ENCODE measurements at regions not wholly inside any gene's neighbourhood (a gene's known extent, or its start where the extent isn't known, plus 50 kb on each side); places are given as distances from the start of the nearest gene placed in this dataset.
"Not testable (repeated sequence)": the region's sequence is repeated elsewhere in the genome, so short reads cannot be mapped to it uniquely, and the experiment has no call there.

GRCh38 chr10:33956322-33956721 lies 621.9 kb upstream of the NRP1 start:
- not testable (repeated sequence) for DNase-seq (ENCODE audit: low spot score)

DNA sequence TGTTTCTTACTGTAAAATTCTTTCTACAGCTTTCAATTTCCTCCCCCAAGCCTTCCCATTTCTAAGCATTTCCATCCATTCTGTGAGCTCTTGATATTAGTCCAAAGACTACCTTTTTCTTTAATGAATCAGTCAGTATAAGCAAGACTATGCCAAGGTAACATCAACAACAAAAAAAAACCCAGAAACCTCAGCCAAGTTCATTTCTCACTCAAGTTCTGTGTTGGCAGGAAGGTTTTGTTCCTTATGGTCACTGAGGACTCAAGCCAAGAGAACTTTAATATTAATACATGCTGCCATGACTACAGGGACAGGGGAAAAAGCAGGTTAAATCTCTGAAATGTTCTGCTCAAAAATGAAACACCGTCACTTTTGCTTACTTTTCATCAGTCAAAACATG lies 621.2 kb upstream of the NRP1 start:
- DNase-seq (ENCODE audit: low spot score): no peak

DNA sequence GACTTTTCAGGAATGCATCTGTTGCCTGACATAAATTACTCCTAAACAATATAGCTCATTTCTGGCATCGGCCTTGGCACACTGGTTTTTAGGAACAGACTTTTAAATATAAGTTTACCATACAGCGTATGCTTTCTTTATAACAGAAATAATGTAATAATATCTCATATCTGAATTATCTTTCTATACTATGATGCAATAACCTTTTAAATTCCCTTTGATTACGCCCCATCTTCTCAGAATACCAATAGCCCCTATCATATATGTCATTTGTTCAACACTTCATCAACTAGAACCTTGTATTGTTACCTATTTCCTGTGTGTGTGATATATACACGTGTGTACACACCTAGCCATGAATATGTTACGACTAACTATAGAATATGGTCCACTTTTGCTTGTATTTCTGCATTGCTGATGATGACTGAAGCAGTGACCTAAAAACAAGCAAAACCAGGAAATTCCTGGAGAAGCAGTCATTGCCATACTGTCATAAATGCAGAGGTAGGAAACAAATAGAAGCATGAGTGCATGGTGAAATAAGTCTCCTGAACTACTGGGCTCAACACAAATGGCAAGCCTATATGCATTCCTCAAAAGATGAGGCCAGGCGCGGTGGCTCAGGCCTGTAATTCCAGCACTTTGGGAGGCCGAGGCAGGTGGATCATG lies 618.4 kb upstream of the NRP1 start:
- DNase-seq (ENCODE audit: low spot score): no peak

DNA sequence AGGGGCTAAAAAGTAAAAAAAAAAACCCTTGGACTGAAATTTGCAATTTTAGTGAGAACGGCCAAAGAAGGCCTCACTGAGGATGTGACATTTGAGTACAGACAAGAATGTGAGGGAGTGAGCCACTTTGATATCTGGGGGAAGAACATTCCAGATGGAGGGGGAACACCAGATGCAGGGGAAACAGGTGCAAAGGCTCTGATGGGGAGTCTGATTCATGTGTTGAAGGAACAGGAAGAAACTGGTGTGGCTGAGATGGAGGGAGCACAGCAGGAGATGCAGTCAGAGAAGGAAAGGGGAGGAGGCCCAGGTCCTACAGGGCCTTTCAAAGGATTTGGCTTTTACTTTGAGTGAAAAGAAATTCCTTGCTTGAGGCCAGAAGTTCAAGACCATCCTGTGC lies 615.7 kb upstream of the NRP1 start:
- no peak for DNase-seq (ENCODE audit: low spot score)

DNA sequence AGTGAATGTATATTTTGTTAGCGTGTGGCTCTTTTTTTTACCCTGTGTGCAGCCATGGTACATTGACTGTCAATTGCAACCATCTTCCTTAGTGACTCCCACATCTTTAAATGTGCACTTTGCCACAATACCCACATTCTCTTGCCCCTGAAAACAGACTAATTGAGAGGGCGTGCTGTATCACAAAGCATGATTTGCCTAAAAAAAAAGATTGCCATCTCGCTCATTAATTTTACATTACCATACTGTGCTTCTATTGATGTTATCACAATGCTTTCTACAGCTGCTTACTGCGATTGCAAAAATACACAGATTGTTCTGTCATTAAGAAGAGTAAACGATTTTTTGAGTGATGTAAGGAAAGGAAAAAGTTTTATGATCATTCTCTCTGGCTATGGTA lies 613.1 kb upstream of the NRP1 start:
- DNase-seq (ENCODE audit: low spot score): no peak

DNA sequence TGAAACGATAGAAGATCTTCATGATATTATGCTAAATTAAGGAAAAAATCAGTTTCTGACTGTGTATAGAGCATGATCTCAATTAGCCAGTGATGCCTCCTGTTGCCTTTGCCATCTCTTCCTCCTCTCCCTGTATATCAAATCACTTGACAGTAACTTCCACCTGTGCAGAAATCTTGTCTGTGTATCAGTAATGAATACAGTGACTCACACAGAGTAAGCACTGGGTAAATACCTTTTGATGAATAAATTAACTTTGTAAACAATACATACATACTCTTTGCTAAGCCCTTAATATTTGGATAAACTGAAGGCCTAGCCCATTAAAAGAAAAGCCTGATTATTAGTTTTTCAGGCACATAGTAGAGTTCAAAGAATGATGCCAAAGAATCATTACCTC lies 610.6 kb upstream of the NRP1 start:
- DNase-seq (ENCODE audit: low spot score): no peak

GRCh38 chr10:33942508-33942907 lies 608.0 kb upstream of the NRP1 start:
- no peak for DNase-seq (ENCODE audit: low spot score)

- DNase-seq (ENCODE audit: low spot score): no peak
Observed at GRCh38 chr10:33939892-33940291, 605.4 kb upstream of the NRP1 start.

DNA sequence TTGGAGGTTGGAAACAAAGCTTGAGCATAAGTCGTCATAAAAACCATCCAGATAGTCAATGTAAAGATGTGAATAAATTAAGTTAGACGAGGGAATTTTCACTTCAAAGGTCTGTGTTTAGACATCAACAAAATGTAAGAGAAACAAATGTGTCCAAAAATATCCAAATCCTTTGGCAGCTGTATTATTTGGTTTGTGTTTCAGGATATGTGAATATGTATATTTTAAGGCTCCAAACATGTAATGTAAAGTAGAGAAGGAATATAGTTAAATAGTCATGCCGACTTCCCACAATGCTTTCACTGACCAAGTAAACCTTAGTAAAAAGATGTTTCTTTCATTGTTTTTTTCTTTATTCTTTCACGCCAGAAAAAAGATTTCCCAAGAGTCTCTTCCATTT lies 604.9 kb upstream of the NRP1 start:
- no peak for DNase-seq (ENCODE audit: low spot score)

DNA sequence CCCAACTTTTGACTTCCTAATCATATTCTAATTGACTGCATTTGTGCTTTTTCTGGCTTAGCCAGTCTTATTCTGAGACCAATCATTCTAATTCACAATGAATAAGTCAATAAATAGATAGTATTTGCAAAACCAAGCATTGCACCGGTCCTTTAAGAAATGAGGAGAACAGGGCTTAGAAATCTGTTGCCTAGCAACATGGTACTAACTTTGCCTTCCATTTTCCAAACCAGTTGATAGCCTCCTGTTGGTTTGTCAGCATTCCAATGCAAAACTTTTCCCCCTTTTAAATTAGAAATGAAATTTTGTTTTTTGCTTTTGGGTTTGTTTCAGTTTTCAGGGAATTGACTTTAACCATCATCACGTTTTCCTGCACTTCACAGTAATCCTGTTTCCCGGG lies 603.5 kb upstream of the NRP1 start:
- no peak for DNase-seq (ENCODE audit: low spot score)

DNA sequence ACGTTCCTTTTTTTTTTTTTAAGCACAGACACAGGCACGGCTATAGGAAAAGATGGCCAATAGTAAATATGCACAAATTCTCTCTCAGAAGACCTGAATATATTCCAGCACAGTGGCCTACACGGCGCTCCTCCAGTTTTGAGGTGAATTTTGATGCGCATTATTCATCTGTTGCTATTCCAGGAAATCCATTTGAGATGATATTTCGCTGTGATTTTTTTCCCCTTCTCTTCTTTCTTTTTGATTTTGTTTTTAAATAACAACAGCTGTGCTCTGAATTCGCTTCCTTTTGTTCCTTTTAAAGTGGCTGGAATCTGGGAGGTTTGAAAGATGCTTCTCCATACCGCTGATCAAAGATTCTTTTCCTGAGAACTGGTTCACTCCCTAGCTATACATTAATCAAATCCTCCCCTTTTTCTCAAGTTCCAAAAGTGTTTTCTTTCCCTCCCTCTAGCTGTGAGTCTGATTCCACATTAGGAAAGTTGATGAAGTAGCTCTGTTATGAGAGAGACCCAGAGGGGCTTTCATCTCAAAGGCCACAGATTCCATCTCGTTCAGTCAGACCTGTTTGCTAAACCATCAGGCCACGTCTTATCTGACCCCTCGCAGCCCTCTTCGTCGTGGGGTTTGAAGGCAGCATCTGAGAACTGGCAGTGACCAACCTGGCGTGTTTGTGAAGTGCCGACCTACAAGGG lies 602.7 kb upstream of the NRP1 start:
- no peak for DNase-seq (ENCODE audit: low spot score)

GRCh38 chr10:33935350-33935749 lies 600.9 kb upstream of the NRP1 start:
- no peak for DNase-seq (ENCODE audit: low spot score)

DNA sequence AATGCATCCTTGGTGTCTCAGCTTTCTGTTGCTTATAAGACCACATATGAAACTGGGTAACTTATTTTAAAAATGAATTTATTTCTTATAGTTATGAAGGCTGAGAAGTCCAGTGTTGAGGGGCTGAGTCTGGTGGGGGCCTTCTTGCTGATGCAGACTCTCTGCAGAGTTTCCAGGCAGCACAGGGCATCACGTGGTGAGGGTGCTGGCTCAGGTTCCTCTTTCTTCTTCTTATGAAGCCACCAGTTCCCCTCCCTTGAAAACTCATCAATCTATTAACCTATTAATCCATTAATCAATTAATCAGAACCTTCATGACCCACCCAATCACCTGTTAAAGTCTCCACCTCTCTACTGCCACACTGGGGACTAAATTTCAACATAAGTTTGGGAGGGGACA lies 595.6 kb upstream of the NRP1 start:
- no peak for DNase-seq (ENCODE audit: low spot score)

GRCh38 chr10:33927347-33927746 lies 592.9 kb upstream of the NRP1 start:
- no peak for DNase-seq (ENCODE audit: low spot score)

DNA sequence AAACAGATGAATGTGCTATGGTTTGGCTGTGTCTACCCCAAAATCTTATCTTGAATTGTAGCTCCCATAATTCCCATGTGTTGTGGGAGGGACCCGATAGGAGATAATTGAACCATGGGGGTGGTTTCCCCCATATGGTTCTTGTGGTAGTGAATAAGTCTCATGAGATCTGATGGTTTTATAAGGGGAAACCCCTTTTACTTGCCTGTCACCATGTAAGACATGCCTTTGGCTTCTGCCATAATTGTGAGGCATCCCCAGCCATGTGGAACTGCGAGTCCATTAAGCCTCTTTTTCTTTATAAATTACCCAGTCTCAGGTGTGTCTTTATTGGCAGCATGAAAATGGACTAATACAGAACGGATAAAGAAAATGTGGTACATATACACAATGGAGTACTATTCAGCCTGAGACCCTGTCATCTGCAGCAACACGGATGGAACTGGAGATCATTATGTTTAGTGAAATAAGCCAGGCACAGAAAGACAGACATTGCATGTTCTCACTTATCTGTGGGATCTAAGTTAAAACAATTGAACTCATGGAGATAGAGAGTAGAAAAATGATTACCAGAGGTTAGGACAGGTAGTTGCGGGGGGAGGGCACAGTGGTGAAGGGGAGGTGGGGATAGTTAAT lies 587.6 kb upstream of the NRP1 start:
- DNase-seq (ENCODE audit: low spot score): no peak

DNA sequence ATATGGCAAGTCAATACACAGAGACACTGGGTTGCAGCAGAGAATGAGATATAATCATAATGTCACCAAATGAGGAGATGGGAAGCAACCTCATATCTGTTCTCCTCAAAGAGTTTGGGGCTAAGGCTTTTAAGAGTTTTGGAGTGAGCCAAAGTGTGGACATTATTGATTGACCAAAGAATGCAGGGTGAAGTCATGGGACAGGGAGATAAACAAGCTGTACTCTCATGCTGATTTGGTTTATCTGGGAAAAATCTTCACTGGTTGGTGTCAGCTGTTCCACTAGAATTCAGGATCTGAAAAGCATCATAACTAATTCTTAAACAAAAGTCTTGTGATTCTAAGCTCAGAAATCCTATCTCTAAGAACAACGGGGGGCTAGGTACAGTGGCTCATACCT lies 585.9 kb upstream of the NRP1 start:
- no peak for DNase-seq (ENCODE audit: low spot score)

GRCh38 chr10:33919244-33919643 lies 584.8 kb upstream of the NRP1 start:
- DNase-seq (ENCODE audit: low spot score): no peak

GRCh38 chr10:33917069-33917780 lies 582.8 kb upstream of the NRP1 start:
- no peak for DNase-seq (ENCODE audit: low spot score)

- no peak for DNase-seq (ENCODE audit: low spot score)
Observed at GRCh38 chr10:33914746-33915145, 580.3 kb upstream of the NRP1 start.

DNA sequence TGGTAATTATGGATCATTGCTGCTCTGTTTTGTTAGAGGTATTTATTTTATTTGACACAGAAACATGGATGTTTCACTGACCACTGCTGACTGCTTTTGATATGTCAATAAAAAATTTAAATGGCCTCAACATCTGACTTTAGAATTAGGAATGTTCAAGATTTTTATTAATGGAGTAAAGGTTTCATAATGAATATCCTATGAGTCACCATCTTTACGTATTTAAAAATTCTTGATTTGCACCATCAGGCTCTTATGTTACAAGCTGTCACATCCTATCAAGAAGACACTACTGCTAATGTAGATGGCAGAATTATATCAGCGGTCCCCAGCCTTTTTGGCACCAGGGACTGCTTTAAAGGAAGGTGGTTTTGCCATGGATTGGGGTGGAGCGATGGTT lies 578.7 kb upstream of the NRP1 start:
- no peak for DNase-seq (ENCODE audit: low spot score)

GRCh38 chr10:33909476-33909875 lies 575.0 kb upstream of the NRP1 start:
- DNase-seq (ENCODE audit: low spot score): not testable (repeated sequence)

- DNase-seq (ENCODE audit: low spot score): no peak
Observed at GRCh38 chr10:33901166-33901565, 566.7 kb upstream of the NRP1 start.

DNA sequence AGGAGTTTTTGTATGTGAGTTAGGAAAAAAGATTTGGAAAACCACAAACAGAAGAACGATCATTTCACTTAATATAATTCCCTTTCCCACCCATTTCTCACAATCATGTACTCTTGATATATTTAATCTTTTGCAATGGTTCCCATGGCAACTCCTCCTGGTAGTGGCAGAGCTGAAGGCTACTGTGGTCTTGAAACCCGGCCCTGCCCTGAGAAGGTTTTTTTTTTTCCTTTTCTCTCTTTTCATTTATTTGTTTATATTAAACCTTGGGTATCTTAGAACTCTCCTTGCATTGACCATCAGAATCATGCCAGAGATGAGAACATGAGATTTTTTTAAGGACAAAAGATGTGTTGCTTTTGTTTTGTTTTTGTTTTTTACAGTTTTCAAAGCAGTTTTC lies 566.1 kb upstream of the NRP1 start:
- no peak for DNase-seq (ENCODE audit: low spot score)

Measured in mucosa of gallbladder (tissue), 1 donor.